Epithelial cell of prostate (primary cell): ENCODE measurements at regions not wholly inside any gene's neighbourhood (a gene's known extent, or its start where the extent isn't known, plus 50 kb on each side); places are given as distances from the start of the nearest gene placed in this dataset.
A peak's percentile ranks its signal among the peaks of the same experiment; 100 is the strongest.
"Not testable (repeated sequence)": the region's sequence is repeated elsewhere in the genome, so short reads cannot be mapped to it uniquely, and the experiment has no call there.

Source experiments
- DNase-seq: peaks from one replicate; pipeline ENCODE4 v3.0.0-alpha.2; 2011; ENCODE audit warnings: low read depth, low spot score
- H3K27ac ChIP-seq: fragments of 450-650 bp; 2 replicates; pipeline ENCODE4 v1.5.1; 2017; ENCODE audit warnings: mild to moderate bottlenecking

DNA sequence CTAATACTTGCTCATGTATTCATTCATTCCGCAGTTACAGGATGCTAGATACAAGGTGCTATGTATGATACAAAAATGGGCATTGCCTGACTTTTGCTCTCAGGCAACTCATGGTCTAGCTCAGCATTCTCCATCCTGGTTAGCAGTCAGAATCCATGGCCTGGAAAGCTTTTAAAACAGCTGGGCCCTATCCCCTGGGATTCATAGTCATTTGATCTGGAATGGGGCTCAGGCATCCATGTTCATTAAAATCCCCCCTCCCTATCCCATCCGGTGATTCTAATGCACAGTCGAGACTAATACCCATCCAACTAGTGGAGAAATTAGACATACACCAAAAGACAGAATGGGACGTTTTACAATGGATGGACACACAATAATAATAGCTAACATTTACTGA is 104.1 kb upstream of the TMEM132E start:
- no peak overlapping the region for H3K27ac ChIP-seq
- DNase-seq, result no peak

DNA sequence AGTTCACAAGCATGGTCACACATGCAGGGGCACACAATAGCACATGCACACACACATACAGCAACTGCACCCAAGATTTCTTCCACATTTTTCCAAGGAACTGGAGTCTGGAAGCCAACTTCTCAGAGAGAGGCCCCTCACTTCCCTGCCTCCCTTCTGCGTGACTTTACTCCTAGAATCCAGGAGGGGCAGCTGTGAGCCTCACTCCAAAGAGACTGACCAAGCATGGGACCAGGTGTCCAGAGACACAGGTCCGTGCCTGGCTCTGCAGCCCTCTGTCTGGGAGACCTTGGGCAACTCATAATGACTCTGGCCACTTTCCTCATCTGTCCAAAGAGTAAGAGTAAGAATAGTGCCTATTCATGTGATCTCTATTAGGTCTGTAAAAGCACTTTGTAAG is 104.7 kb upstream of the TMEM132E start:
- no peak overlapping the region for H3K27ac ChIP-seq
- no peak for DNase-seq

DNA sequence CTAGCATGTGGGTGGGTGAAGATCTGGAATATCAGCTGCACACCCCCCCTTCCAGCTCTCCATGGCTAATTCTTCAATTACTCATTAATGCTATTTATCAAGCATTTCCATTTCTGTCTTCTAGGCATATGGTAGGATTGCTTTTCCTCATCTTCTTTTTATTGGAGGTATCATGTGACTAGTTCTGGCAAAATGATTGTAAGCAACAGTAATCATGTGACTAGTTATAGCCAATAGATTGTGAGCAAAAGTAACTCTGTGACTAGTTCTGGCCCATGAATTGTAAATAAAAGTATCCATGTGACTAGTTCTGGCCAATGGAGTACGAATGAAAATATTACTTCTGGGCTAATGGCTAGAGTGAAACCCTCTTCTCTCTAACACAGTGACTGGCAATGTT is 107.0 kb upstream of the TMEM132E start:
- no peak for DNase-seq
- H3K27ac ChIP-seq, result no peak overlapping the region

DNA sequence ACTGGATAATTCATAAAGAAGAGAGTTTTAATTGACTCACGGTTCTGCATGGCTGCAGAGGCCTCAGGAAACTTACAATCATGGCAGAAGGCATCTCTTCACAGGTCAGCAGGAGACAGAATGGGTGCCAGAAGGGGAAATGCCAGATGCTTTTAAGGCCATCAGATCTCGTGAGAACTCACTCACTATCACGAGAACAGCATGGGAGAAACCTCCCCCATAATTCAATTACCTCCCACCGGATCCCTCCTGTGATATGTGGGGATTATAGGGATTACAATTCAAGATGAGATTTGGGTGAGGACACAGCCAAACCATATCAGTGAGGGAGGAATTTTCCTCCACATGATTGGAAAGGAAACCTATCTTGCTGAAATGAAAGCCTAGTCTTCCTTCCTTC is 108.1 kb upstream of the TMEM132E start:
- not testable (repeated sequence) for H3K27ac ChIP-seq, DNase-seq

DNA sequence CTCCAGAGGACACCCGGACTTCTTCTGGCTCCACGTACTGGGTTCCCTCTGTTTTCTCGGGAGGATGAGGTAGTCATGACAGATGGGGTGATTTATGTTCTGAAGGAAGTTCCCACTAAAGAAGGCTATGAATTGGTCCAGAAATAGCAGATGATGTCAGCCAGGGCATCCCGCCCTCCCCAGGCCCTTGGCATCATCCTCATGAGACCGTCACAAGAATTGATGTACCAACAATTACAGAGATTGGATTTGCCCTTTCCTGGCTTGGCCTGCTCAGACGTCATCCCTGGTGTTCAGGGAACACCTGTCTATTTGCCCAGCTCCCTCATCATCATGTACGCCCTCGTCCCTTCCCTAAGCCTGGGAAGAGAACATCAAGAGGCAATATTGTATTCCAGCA is 102.8 kb upstream of the CCL1 start:
- no peak for DNase-seq
- no peak overlapping the region for H3K27ac ChIP-seq

DNA sequence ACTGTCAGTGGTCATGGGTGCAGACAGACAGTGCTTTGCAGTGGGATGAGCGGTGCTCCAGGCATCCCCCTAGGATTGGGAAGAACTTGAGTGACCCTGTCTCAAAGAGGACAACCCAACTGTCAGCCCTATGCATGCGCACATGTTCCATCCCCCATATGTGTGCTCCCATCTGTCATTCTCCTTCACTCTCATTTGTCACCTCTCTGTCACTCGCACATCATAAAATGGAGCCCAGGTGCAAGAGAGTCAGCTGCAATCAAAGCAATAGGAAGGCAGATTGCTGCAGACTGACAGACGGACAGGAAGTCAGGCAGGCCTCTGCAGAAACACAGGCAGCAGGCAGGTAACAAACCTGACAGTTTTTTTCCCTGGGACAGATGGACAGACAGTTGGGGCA is 101.8 kb upstream of the CCL1 start:
- no peak overlapping the region for H3K27ac ChIP-seq
- no peak for DNase-seq

DNA sequence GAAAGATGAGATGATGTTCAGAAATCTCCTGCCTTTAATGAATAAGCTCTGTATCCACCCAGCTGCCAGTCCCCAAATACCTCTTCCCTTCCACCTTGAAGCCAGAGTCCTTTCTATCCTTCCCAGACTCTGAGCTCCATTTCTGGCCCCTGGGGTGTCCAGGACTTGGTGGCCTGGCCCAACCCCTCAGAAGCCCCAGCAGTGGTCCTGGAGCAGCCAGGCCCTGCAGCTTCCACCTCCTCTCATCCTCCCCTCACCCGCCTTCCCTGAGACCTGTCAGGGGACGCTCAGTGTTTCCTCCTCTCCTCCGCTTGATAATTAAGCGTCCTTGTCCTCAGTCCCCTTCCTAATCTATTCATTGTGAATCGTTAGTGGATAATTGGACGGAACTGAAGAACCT is 95.2 kb upstream of the CCL1 start:
- no peak for DNase-seq
- no peak overlapping the region for H3K27ac ChIP-seq

DNA sequence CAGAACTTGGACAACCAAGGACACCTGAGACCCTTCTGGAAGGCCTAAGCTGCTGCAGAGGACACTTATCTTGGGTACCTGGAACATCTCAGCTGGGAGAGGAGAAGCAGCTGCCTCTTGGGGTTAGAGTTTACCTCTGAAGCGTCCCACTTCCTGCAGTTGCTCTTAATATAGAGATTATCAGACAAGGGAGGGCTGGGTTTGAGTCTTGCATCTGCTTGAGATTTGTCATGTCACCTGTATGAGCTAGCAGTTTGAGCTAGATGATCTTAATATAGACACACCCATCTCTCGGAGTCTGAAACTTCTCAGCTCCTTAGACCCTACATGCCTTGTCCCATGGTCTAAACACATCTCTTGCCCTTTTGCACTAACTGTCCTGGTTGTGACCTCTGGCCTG is 93.1 kb upstream of the CCL1 start:
- H3K27ac ChIP-seq, result no peak overlapping the region

DNA sequence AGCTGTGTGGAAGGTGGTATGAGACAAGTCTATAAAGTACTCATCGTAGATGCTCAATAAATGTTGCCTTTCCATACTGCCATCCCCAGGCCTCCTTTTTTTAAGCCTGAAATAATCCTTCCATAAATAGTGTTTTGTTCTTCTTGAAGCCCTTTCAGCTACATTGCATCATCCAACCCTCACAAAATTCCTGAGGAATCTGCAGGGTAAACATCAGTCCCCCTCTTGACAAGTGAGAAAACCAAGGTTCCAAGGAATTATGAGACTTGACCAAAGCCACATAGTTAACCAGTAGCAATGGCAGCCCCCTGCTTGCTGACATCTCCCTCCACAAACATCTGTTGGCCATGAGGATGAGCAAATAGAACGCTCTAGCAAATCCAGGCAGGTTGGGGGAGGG is 89.7 kb upstream of the CCL1 start:
- H3K27ac ChIP-seq, result no peak overlapping the region
- no peak for DNase-seq

More for the DNA sequence above, 93.1 kb upstream of the CCL1 start:
- no peak for DNase-seq

DNA sequence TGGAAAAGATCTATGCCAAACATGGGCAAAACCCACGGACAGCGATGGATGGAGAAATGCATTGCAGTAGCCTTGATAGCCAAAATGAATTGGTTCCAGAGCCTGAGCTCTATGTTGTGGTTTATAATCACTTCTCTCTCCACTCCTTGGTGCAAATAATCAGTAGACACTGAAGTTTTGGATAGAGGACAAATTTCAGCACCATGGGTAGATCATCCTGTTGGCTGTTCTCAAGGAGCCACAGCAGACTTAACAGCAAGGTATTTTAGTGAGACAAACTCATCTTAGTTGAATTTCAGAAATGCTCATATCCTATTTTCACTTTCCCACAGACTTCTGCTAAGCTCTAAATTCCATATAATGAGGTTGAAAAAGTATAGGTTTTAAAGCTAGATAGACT is 88.3 kb upstream of the CCL1 start:
- no peak for DNase-seq
- no peak overlapping the region for H3K27ac ChIP-seq

DNA sequence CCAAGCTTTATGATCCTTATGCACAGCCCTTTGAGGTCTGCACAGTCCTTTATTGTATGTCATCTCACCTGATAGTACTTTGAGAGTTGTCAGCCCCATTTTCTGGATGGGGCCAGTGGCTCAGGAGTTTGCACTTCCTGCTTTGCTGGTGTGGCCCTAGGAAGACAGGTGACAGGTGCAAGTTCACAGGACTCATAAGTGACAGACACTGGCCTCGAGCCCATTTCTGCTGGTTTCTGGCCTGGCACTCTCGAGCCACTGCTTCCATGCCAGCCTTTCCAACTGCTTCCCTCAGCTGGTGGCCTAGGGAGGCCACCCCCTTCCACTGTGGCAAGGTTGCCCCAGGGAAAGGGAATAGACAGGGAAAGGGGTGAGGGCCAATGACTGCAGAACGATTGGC is 84.4 kb upstream of the CCL1 start:
- no peak for DNase-seq
- H3K27ac ChIP-seq, result no peak overlapping the region

DNA sequence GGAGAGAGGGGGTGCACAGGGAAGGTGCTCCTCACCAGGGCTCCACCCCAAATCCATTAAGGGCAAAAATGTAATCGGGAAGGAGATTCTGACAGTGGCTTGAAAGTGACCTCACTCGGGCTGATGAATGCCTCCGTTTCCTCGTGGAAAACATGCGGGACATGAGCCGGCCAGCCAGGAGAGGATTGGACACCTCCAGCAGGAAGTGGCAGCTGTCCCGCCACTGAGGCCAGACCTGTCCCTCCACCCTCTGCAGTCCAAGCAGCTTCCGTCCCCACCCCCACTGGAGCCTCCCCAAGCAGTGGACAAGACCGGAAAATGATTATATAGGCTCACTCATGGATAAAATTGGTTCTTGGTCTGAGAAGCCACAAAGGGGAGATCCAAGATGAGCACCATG is 82.1 kb upstream of the CCL1 start:
- no peak overlapping the region for H3K27ac ChIP-seq
- DNase-seq, result no peak

DNA sequence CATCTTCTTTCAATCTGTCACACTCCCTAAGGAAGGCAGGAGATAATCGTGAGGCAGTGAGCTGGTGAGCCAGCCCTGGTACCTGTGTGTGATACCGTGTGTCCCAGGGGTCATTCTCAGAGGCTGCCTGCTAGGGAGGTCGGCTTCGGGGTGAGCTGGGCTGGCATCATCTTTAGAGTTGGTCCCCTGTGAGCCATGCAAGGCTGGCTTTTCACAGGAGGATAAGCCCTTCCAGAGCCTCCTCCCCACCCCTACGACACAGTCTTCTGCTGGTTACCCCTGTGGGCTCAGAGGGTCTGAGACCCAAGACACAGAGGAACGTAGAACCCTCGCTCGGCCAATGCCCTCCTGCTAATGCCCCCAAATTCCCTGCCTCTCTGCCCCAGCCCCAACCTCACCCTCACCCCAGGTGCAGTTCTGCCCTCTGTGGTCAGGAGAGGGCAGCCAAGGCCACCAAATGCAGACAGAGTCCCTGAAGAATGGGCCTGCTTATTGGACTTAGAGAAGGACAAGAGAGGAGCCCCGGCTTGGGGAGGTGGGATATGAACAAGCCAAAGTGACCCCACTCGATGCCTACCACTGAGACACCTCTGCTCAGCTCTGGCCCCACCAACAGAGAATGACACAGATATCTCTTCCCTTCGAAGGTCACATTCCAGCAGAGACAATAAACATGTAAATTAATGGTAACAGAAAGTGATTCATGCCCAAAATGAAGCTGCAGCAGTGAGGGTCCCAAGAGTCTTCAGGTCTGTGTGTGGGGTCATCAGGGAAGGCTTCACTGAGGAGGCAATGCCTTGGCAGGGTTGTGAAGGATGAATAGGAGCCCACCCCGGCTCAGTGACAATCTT is 80.8 kb upstream of the CCL1 start:
- DNase-seq, result no peak
- no peak overlapping the region for H3K27ac ChIP-seq

DNA sequence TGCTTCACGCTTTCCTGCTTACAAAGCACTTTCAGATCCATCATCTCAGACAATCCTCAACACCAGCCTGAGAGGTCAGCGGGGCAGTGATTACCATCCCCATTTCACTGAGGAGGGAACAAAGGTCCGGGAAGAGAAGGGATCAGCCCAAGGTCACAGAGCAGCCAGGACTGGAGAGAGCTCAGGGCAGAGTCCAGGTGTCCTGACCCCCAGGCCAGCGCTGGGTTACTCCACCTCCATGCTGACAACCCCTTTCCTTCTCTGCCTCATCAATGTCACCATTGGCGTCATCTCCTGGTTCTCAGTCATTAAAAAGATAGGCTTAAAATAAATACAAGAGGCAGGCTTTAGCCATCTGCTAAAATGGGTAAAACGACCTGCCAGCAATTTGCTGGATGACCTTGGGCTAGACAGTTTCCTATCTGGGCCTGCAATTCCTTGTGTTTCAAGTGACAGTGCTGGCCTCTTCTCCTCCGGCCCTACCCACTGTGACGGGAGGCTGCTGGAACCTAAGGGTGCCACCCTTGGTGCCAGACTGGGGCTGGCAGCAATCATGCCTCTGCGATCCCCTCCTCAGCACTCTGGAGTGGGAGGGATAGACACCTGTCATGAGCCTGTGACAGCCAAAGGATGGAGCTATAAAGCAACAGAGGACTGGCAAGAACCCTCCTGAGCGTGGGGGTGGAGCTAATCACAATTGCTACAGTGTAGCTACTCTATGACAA is 79.5 kb upstream of the CCL1 start:
- no peak overlapping the region for H3K27ac ChIP-seq
- DNase-seq, result no peak

DNA sequence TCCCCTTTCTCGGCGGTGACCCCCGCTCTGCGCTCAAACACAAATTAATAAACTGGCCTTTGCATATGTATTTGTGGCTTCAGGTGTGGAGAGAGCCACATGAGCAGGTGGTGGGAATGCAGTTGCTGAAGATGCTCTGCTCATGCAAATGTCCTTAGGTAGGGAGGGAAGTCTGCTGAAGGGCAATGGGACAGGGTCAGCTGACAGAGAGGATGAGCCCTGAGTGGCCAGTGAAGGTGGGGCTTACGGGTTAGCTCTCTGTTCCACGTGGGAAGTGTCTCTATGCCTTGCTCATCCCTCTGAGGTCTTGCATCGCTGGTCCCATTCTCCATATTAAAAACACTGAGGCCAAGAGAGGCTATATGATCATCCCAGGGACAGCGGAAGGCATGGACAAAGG is 74.2 kb upstream of the CCL1 start:
- H3K27ac ChIP-seq, result no peak overlapping the region
- no peak for DNase-seq

DNA sequence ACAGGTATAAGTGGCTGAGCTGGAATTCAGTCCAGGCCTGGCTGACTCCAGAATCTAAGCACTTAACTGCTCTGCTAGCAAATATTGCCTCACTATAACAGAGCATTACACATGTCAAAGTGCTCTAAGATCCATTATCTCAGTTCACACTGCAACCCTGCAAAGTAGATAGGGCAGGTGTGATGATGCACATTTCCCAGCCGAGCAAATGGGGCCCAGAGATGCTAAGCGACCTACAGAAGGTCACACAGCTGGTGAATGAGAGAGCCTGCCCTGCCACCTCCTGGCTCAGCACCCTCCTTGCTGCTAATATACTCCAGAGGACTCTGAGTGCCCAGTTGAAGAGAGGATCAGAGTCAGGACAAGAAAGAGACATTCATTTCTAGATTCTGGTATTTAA is 73.6 kb upstream of the CCL1 start:
- no peak for DNase-seq

DNA sequence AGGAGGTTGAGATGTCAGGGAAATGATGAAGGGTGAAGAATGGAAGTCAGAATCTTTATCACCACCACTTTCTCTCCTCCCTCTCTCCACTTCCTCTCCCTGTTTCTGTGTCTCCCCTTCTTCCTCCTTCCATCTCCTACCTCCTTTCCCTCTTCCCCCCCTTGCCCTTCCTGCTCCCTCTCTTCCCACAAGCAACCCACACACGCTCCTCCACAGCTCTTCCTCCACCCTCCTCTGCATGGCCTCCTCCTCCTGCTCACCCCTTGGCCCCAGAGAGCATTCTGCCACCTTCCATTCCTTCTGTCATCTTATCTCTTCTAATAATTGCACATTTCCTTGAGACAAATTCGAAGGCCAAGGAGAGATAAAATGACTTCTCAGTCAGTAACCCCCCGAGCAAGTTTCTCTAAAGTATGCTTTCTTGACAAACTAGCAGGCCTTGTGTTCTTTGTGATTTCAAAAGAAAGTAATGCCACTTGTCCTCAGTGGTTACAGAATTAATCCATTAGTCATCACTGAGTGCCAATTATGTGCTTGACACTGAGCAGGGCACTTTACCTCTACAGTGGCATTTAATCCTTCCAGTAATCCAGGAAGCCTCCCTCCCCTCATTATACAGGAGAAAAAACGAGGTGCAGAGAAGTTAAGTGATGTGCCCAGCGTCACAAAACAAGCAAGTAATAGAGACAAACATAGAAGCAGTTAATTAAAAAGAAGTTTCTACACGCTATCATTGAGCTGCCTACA is 72.3 kb upstream of the CCL1 start:
- DNase-seq, result no peak
- H3K27ac ChIP-seq, result no peak overlapping the region

More for the DNA sequence above, 73.6 kb upstream of the CCL1 start:
- no peak overlapping the region for H3K27ac ChIP-seq

DNA sequence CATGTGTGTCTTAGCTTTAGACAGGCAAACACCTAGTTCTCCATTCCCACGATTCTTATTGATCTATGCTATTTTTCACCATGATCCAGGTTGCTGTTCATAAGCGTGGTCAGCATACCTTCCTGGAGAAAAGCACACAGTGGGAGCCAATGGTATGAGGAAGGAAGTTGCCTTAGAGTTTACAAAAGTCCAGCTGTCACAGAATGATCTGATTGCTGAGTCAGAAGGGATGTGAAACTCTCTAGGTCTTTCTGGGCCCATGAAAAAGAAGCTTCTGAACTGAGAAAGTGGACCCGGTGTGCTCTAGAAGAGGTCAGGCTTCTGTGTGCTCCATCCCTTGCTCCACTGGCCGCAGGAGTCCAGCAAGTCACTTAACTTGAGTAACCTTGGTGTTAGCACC is 71.0 kb upstream of the CCL1 start:
- H3K27ac ChIP-seq, result no peak overlapping the region
- DNase-seq, result peak; percentile 26

DNA sequence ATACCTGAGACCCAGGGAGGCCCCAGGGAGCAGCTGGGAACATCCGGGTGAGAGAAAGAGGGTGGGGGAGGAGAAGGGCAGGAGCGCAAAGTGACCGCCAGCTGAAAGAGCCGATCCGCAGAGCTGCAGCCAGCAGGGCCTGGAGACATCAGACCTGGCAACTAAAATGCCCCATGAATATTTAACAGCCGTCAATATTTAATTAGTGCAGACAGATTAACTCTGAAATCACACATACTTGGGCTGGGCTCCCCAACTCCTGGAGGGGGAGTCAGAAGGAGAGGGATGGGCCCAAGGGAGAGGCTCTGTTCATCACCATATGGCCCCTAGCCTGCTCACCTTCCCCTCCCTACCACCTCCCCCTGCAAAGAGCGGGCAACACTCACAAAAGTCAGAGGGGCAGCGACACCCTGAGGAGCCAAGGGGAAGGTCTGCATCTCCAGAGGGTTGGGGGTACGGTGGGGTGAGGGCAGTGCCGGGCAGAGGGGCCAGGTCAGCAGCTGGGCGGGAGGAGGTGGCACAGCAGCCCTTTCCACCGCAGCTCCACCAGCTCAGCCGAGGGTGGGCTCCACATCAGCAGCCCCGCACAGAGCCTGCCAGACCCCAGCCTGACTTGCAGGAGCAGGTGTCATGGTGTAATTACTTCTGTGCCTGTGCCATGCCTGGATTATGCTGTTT is 61.9 kb upstream of the CCL1 start:
- no peak for DNase-seq
- H3K27ac ChIP-seq, result no peak overlapping the region

DNA sequence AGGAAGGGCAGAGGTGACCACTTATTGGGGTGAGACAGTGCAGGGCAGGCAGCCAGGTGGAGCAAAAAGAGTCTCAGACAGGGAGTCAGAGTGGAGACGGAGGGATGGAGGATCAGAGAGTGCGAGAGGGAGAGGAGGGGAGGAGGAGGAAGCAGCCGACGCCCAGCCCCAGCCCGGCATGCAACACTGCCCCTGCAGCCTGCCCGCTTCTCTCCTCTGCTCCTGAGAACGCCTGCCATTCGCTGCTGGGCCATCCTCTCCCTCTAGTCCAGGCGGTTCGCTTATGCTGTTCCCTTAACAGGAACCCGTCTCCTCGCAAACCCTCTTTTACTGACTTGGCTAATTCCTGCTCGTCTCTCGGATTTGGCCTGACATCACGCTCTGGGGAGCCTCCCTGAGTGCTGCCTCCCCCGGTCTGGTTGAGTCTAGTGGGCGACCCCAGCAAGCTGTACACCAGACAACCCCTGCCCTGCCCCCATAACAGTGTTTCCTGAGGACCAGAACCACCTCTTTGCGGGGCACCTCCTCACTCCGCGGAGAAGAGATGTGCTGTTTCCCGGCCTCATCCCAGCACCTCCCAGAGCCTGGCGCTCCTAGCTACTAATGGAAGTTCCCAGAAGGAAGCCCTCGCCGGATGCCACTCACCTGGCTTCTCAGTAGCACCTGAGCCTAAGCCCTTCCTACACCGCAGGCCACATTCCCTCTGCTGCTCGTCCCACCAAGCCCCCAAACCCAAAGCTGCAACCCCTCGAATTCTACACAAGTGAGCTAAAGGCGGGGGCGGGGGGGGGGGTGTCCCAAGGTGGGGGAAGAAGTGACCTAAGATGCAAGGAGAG is 61.2 kb upstream of the CCL1 start:
- DNase-seq, result no peak
- no peak overlapping the region for H3K27ac ChIP-seq
